ENCODE measurements at regions not wholly inside any gene's neighbourhood (a gene's known extent, or its start where the extent isn't known, plus 50 kb on each side); places are given as distances from the start of the nearest gene placed in this dataset.

DNA sequence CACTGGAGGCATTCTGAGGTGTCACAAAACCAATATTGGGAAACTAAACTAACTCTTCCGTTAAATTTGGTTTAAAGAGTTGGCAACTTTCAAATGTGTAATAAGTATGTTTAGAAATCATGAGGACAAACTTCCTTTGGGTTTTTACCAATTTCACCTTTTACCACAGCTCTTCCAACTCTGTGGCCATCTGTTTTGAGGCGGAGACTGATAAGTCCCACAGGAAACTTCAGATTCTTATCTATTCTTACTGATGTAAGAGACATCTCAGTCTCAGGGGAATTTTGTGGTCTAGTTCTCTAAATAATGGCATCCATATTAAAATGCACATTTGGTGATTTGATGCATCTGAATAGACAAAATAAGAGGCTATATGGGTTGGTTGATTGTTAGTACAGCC, 229.2 kb upstream of the AFF2 start:
- TF ChIP-seq, protein P1, sequence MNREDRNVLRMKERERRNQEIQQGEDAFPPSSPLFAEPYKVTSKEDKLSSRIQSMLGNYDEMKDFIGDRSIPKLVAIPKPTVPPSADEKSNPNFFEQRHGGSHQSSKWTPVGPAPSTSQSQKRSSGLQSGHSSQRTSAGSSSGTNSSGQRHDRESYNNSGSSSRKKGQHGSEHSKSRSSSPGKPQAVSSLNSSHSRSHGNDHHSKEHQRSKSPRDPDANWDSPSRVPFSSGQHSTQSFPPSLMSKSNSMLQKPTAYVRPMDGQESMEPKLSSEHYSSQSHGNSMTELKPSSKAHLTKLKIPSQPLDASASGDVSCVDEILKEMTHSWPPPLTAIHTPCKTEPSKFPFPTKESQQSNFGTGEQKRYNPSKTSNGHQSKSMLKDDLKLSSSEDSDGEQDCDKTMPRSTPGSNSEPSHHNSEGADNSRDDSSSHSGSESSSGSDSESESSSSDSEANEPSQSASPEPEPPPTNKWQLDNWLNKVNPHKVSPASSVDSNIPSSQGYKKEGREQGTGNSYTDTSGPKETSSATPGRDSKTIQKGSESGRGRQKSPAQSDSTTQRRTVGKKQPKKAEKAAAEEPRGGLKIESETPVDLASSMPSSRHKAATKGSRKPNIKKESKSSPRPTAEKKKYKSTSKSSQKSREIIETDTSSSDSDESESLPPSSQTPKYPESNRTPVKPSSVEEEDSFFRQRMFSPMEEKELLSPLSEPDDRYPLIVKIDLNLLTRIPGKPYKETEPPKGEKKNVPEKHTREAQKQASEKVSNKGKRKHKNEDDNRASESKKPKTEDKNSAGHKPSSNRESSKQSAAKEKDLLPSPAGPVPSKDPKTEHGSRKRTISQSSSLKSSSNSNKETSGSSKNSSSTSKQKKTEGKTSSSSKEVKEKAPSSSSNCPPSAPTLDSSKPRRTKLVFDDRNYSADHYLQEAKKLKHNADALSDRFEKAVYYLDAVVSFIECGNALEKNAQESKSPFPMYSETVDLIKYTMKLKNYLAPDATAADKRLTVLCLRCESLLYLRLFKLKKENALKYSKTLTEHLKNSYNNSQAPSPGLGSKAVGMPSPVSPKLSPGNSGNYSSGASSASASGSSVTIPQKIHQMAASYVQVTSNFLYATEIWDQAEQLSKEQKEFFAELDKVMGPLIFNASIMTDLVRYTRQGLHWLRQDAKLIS (CRISPR knock-in tag; IDR thresholded peaks at IDR 0.05; ENCODE audit: borderline replicate concordance), result no peak
- TF ChIP-seq, protein P2, sequence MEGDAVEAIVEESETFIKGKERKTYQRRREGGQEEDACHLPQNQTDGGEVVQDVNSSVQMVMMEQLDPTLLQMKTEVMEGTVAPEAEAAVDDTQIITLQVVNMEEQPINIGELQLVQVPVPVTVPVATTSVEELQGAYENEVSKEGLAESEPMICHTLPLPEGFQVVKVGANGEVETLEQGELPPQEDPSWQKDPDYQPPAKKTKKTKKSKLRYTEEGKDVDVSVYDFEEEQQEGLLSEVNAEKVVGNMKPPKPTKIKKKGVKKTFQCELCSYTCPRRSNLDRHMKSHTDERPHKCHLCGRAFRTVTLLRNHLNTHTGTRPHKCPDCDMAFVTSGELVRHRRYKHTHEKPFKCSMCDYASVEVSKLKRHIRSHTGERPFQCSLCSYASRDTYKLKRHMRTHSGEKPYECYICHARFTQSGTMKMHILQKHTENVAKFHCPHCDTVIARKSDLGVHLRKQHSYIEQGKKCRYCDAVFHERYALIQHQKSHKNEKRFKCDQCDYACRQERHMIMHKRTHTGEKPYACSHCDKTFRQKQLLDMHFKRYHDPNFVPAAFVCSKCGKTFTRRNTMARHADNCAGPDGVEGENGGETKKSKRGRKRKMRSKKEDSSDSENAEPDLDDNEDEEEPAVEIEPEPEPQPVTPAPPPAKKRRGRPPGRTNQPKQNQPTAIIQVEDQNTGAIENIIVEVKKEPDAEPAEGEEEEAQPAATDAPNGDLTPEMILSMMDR (IDR thresholded peaks at IDR 0.05), result no peak
- no peak for TF ChIP-seq ZNF138 (CRISPR knock-in tag; conservative IDR thresholded peaks at IDR 0.05)
- TF ChIP-seq ERG (CRISPR knock-in tag; IDR thresholded peaks at IDR 0.05), result no peak
- TF ChIP-seq, protein P3, sequence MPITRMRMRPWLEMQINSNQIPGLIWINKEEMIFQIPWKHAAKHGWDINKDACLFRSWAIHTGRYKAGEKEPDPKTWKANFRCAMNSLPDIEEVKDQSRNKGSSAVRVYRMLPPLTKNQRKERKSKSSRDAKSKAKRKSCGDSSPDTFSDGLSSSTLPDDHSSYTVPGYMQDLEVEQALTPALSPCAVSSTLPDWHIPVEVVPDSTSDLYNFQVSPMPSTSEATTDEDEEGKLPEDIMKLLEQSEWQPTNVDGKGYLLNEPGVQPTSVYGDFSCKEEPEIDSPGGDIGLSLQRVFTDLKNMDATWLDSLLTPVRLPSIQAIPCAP (CRISPR knock-in tag; IDR thresholded peaks at IDR 0.05), result no peak
- TF ChIP-seq GABPB1 (CRISPR knock-in tag; IDR thresholded peaks at IDR 0.05), result no peak
- no peak for TF ChIP-seq MAX (CRISPR knock-in tag; IDR thresholded peaks at IDR 0.05)
- TF ChIP-seq USF2 (CRISPR knock-in tag; IDR thresholded peaks at IDR 0.05), result no peak
- TF ChIP-seq CBFB (CRISPR knock-in tag; IDR thresholded peaks at IDR 0.05; ENCODE audit: low read depth), result no peak
- TF ChIP-seq NFE2L1 (CRISPR knock-in tag; IDR thresholded peaks at IDR 0.05), result no peak
- no peak for TF ChIP-seq ZBTB21 (CRISPR knock-in tag; IDR thresholded peaks at IDR 0.05; ENCODE audit: borderline replicate concordance)
- no peak for TF ChIP-seq TP53 (CRISPR knock-in tag; IDR thresholded peaks at IDR 0.05)
- TF ChIP-seq KAT7 (CRISPR knock-in tag; IDR thresholded peaks at IDR 0.05; ENCODE audit: borderline replicate concordance), result no peak
